Mucosa of gallbladder (tissue), 1 donor: ENCODE measurements at regions not wholly inside any gene's neighbourhood (a gene's known extent, or its start where the extent isn't known, plus 50 kb on each side); places are given as distances from the start of the nearest gene placed in this dataset.

Experiments used
- DNase-seq: peaks from one replicate; pipeline ENCODE4 v3.0.0-alpha.2; 2020; ENCODE audit warnings: low spot score
- donor health status: DM: no; HTN: no; CAD: no.

- no peak for DNase-seq
These were observed 58.3 kb upstream of the TNP1 start for GRCh38 chr2:216918088-216918680.

DNA sequence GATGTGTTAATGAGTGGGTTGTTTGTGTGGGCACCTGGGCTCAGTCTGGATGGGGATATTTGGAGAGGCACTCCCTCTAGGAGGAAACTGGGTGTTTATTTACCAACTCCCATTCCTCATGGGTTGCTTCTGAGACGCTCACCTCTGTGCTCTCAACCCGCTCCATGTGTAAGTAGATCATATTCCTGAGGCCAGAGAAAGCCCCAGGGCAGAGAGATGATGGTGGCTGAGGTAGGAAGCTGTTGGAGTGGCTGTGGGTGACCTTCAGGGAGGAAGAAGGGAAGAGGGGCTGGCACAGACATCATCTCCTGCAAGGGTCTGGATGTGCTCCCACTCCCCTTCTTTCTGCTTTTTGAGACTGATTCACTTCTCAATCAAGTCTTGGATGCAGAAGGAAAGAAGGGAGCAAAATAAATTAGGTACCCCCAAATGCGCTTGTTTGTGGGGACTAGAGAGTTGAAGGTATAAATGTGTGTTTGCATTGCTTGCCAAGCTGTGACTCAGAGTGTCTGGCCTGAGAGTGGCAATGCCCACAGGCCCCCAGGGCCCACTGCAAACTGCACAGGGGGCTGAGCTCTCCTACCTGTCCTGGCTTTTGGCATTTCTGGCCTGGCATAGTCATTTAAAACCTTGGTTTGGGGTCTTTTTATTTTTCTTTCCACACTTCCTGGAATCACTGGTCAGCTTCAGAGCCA is 57.2 kb upstream of the TNP1 start:
- no peak for DNase-seq

DNA sequence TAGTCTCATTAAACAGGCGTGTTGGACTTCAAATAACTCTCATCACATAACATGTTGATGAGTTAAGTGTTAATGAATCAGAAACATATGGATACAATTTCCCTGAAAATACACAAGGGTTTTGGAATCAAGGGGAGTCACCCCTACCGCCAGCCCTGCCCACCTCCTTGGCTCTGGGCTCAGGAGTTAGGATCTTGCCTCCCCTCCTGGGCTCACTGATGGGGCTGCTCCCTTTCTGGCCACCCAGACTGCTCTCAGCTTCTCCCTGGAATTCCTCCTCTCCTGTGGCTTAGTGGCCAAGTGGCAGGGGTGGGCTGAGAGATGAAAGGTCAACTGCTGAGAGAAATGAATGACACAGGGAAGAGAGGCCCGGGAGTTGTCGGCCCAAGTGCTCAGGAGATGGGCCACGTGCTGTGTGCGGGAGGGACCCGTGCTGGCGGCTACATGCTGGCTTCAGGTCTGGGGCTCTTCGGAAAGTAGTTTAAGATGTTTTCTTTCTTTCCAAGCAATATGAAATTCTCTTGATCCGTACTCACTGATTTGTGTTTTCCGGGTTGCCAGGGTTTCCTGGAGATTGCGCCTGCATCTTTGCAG is 55.8 kb upstream of the TNP1 start:
- no peak for DNase-seq

DNA sequence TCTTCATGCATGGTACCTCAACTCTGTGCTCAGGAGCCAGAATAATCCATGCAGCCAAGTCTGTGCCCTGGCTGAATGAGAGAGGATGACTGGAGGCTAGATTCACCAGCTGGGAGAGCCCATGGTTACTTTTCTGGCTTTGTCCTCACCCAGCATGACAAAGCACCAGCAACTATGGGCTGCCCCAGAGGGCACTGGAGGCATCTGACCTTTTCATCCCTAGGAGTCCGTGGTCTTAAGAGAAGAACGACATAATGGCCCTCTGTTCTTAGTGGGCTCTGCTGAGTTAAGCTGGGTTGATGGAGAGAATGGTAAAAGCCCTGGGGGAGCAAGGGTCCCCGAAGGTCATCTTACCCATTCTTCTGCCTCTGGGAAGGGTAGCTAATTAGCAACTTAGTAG is 54.6 kb upstream of the TNP1 start:
- no peak for DNase-seq

DNA sequence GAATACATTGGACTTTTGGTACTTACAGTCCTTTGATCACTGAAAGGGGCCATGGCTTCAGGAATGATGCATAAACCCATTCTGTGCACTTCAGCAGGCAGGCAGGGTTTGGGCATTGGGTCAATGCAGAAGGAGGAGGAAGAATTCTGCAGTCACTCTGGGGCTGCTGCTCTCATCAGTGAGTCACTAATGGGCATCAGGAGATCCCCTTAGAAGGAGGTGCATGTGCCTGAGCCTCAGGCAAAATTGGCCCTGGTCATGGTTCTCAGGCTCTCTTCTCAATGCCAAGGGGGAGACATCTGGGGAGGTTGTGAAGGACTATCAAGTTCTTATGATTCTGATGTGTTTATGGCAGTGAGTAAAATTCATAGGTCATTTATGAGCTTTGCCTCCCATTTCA is 52.0 kb upstream of the TNP1 start:
- DNase-seq = no peak

DNA sequence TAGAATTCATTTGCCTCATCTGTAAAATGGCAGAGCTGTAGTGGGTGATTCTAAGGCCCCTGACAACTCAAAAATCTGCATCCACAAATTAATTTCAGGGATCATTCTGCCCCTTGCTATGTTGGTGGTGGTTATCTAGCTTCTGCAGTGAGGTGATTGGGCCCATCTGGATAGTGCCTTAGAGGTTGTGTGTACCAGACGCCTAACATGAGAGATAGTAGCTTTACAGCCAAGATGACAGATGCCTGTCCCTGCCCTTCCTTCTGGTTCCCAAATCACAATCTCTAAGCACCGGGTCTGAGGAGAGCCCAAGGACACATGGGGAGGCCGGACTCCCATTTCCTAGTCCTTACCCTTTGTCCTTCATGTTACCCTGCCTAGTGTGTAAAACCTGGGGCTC is 51.1 kb upstream of the TNP1 start:
- no peak for DNase-seq

DNA sequence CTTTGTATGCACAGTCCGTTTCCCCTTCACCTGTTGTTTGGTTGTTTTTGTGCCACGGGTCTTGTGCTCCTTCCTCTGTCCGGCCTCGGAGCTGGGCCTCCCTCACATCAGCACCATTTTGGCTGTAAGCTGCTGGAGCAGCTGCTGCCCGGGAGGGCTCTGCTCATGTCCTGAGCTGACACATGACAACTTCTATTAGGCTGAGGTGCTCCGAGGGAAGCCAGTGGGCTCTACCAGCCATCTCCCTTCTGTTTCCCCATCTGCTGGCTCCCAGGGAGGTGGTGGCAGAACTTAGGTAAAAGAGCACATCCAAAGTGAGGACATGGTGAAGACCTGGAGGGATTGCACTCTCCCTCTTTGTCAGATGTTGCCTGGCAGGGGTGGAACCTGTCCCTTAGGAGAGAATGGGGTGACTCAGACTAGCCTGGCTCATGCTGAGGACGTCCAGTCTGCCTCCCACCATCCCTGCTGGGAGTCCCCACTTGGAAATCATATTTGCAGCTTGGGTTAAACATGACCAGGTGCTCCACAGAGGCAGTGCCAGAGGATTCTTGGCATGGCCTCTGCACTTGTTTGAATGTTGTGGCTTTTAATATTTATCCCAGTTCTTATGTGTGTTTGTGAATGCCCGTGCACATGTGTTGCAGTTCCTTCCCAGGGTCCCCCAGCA is 49.8 kb upstream of the TNP1 start:
- no peak for DNase-seq
